HG03520 (cell line): ENCODE measurements at regions not wholly inside any gene's neighbourhood (a gene's known extent, or its start where the extent isn't known, plus 50 kb on each side); places are given as distances from the start of the nearest gene placed in this dataset.
A peak's percentile ranks its signal among the peaks of the same experiment; 100 is the strongest.
"Not testable (repeated sequence)": the region's sequence is repeated elsewhere in the genome, so short reads cannot be mapped to it uniquely, and the experiment has no call there.

ENCODE experiments used
- ATAC-seq: cut with Tn5 transposase; IDR thresholded peaks from one replicate; pipeline ENCODE4 v1.9.1; 2021; ENCODE audit warnings: mild to moderate bottlenecking, moderate library complexity; ENCODE audit not compliant: unreplicated experiment

DNA sequence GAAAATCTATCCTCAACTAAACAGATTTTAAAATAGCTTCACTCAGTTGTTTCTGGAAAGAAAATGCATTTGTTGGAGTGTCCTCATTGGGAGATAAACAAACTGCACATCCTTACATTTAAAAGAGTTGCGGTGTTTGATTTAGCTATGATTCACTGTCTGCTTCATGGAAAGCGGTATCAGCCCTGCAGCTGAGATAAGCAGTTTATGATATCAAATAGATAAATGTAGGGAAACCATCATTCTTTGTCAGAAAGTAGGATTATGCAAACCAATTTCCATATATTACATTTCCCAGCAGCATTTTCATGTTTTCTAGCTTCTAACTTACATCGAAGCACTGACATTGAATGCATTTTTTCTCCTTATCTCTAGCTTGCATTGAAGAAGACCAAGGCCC is 698.9 kb downstream of the DIPK2A start:
- ATAC-seq = no peak

DNA sequence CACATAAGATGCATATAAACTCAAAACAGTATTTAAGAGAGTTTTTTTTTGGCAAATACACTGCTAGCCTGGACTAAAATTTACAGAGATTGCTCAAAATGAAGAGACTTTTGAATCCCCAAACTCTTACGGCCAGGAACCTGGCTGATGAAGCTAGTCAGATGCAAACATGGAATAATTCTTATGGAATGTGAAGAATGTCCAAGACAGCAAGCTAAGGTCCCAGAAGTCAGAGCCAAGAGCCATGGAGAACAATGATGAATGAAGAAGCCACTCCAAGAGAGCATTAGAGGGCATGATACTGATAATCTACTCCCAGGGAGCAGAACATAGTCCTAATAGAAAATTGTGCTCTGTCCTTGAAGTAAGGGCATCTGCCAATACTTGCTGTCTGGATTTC is 705.5 kb downstream of the DIPK2A start:
- no peak for ATAC-seq

DNA sequence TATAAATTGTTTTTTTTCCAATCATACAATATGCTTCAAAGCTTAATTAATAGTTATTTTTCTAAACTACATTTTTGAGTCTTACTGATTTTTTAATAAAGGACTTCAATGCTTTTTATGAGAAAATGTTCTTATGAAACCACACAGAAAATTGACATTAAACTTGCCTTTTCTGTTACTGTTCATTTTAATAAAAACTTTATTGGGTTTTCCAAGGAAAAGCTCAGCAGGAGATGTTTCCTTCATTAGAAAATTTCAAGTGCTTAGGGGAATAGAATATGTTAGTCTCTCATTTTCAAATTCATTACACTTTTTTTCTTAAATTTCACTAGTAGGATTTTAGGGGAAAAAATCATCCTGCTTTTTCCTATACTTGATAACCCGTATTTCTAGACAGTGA is 711.4 kb downstream of the DIPK2A start:
- ATAC-seq = no peak

DNA sequence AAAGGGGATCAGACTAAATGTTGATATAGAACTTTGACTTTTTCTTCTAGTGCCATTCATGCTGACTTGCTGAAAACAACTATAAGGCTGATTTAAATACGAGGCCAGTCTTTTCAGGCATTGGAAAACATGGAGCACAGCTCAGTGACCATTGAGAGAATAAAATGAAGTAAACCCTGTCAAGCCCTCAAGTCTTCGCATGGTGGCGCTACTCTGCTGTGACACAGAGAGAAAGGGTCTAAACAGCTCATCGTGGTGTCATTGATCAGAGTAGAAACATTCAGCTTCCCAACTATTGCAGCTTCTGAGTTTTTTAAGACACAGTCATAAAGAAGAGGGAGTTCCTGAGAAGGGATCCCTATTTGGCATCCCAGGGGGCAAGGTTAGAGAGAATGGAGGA is 716.2 kb downstream of the DIPK2A start:
- no peak for ATAC-seq

DNA sequence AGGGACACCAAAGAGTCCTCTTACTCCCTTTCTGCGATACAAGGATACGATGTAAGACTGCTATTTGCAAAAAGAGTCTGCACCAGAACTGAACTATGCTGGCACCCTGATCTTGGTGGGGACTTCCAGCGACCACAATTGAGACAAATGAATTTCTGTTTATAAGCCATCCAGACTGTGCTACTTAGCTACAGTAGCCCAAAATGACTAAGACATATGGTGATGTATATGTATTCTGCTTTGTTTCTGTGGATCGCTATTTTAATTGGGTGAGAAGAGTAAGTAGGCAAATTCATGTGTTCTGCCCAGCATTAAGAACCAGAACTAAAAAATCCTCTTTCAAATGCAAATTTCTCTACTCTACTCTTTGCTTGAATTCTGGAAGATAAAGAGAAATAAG is 720.9 kb downstream of the DIPK2A start:
- ATAC-seq = no peak

DNA sequence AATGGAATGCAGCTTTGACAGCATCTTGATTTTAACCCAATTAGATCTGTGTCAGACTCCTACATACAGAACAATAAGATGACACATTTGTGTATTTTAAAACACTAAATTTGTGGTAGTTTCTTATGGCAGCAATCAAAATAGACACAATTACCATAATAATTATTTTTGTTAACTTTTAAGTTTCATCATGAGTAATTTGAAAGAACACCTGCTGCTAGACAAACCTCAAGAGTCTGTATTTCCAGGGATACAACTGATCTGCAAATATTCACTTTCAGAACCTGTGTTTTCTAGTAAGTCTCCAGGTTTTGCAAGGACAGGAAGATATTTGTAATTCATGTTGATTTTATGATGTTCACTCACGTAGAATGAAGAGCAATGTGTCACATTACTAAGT is 736.8 kb downstream of the DIPK2A start:
- ATAC-seq = no peak

DNA sequence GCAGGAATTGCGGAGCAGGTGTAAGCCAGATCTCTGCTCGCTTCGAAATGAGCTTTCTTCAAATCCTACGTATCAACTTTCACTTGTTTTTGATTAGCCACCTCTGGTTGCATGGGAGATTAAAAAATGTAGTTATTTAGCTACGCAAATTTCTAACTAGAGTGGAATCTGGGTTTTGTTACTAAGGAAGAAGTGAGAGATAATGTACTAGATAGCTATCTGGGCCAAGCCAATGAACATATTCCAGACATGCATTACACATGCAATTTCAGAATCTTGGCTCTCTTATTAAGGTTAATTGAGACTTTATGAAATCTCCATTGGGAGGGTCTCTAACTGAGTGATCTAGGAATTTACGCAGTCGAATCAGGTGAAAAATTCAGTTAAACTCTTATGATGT is 765.7 kb downstream of the DIPK2A start:
- ATAC-seq = no peak

DNA sequence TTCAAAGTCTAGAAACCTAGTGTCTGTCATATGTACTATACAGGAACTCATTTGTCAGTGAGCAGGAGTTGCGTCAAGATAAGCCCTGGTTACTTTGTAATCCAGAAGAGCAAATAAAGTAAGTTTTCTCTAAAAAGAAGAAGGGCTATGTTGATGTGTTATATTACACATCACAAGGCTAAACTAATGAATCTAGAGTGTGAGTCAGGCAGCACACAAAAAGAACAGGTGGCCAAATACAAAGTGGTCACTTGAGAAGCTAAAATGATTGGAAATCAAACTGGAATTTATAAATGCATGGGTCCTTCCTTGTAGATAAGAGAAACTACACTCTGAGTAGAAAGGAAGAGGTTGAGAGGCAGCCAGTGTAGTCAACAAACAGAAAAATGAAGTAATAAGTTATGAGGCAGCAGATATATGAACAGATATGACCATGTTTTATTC is 771.6 kb downstream of the DIPK2A start:
- ATAC-seq = no peak

DNA sequence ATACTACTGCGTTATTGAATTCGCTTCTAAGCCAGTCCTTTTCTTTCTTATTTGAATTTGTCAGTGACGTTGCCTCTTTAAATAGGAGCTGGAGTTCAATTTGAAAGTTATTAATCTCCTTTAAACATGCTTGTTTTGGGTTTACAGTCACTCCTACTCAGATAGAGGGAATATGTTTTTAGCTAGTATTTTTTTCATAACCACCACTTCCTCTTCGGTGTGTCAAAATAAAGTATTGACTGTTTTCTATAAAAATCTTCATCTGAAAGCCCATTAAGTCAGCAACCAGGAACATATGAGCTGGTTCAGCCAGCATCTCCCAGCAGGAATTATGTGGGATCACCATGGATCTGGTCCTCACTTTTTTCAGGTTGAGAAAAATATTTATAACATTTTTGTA is 772.9 kb downstream of the DIPK2A start:
- ATAC-seq = no peak

DNA sequence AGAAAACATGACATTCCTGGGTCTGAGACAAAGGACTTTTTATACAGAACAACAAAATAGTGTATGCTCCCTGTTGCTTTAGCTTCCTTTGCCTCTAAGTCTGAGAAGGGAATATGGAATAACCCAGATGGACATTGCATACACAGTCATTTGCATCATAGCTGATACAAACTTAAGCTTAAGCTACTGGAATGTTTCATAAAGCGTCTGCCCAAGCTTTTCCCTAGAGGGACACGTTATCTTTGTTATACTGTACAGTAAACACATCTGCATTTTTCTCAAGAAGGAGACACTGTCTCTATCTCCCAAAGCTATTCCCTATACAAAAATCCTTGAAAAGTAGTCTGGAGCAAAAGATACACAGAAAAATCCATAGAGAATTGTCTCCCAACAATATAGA is 775.0 kb downstream of the DIPK2A start:
- no peak for ATAC-seq

DNA sequence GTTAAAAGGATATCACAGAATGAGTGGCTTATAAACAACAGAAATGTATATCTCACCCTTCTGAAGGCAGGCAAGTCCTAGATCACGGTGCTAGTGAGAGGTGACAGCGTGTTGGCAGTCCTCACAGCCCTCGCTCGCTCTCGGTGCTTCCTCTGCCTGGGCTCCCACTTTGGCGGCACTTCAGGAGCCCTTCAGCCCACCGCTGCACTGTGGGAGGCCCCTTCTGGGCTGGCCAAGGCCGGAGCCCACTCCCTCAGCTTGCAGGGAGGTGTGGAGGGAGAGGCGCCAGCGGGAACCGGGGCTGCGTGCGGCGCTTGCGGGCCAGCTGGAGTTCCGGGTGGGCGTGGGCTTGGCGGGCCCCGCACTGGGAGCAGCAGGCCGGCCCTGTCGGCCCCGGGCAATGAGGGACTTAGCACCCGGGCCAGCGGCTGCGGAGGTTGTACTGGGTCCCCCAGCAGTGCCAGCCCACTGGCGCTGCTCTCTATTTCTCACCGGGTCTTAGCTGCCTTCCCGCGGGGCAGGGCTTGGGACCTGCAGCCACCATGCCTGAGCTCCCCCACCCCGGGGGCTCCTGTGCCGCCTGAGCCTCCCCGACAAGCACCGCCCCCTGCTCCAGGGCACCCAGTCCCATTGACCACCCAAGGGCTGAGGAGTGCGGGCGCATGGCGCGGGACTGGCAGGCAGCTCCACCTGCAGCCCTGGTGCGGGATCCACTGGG is 778.1 kb downstream of the DIPK2A start:
- ATAC-seq = not testable (repeated sequence)

DNA sequence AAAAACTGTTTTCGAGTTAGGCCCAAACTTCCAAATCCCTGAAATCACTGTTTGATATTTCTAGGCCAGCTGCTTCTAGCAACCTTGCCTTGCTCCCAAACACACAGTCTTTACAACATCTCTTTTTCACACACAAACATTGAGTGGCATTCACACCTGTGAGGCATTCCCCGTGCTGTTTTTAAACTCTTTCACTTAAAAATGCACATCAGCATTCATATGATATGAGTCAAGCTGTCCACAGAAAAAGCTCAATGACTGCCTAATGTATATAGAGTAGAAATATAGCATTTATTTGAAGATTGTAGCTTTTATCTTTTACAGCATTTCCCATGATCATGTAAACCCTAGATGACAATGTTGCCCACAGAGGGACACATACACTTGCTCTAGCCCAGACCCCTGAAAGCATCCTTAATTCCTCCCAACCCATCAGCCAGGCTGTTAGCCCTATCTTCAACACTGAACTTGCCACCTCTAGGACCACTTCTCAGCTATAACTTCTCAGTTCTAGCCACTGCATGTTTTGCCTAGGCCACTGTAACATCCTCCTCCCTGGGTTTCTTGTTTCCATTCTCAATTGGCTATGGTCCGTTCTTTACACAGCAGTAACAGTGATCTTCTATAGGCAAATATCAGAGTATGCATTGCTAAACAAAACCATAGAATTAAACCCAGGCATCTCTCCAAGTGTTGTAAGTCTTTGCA is 782.6 kb downstream of the DIPK2A start:
- ATAC-seq = no peak

DNA sequence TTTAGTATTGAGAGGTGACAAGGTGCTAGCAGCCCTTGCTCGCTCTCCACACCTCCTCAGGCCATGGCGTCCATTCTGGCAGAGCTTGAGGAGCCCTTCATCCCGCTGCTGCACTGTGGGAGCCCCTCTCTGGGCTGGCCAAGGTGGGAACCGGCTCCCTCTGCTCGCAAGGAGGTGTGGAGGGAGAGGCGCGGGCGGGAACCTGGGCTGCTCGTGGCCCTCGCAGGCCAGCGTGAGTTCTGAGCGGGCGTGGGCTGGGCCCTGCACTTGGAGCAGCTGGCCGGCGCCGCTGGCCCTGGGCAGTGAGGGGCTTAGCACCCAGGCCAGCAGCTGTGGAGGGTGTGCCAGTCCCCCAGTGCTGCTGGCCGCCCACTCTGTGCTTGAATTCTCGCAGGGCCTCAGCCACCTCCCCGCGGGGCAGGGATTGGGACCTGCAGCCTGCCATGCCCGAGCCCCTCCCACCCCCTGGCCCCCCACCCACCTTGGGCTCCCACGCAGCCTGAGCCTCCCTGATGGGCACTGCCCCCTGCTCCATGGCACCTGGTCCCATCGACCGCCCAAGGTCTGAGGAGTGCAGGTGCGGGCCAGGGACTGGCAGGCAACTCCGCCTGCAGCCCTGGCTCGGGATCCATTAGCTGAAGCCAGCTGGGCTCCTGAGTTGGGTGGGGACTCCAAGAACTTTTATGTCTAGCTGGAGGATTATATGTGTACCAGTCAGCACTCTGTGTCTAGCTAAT is 785.2 kb downstream of the DIPK2A start:
- no peak for ATAC-seq

DNA sequence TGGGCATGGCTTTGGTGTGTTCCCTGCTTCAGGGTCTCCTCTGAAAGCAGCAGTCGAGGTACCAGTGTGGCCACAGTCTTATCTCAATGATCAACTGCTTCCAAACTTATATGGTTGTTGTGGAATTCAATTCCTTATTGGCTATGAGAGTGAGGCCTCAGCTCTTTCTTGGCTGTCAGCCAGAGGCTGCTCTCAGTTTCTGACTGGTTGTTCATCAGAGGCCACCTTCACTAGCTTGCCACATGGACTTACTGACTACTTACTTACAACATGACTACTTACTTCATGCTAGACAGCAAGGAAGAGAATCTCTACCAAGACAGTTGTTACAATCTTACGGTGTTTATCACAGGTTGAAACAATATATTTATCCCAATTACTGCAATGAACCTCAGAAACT is 789.2 kb downstream of the DIPK2A start:
- no peak for ATAC-seq

DNA sequence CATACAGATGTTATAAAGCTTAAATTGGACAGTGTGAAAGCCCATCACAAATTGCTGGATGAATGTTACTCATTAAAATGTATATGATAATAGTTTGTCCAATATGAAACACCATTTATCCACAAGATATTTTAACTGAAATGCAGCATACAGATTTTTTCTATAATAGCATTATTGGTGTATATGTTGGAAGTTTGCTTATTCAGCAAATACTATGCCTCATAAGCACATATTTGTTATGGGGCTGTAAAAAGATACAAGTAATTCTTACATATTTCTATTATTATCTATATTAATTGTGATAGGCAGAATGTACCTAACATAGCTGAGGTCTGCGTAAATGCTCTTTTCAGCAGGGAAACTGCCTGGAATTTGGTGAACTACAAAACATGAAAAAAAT is 790.5 kb downstream of the DIPK2A start:
- ATAC-seq = no peak

DNA sequence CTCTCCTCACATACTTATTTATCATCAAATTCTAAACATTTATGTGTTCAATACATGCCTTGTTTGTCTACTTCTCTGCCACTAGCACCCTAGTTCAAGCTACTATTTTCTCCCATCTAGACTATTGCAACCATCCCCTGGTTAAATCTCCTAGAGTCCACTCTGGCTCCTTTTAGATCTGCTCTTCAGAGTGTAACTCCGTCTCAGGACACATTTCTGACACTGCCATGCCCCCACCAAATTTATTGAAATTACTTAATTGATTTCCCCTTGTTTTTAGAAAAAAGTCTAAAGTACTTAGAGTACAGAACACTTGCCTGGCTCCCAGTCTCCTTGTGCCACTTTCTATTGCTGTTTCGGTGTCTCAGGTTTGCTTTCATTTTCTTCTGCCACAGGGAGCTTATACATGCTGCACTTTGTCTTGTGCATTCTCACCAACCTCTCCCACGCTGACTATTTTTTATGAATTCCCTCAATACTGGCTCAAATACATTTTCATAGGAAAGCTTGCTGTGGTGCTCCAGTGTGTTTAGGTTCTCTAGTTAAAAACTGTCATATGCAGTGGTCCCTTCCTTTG is 792.3 kb downstream of the DIPK2A start:
- peak; percentile 94 for ATAC-seq

DNA sequence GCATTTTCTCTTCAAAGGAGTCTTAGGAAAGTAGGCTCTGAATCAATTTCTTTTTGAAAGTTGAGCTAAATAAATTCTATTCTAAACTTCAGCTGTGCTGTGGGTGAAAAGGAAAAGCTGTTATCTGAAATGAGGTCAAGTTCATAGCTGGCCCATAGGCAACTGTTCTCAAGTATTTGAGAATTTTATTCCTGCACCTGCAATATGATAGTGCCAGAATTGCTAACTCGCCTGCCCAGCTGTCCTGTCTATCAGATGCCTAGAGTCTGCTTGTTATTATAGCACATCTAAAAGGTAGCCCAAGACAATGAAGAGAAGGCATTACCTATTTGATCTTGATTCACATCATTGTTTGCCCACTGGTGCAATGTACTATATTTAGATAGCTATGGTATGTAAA is 798.7 kb downstream of the DIPK2A start:
- ATAC-seq = no peak

DNA sequence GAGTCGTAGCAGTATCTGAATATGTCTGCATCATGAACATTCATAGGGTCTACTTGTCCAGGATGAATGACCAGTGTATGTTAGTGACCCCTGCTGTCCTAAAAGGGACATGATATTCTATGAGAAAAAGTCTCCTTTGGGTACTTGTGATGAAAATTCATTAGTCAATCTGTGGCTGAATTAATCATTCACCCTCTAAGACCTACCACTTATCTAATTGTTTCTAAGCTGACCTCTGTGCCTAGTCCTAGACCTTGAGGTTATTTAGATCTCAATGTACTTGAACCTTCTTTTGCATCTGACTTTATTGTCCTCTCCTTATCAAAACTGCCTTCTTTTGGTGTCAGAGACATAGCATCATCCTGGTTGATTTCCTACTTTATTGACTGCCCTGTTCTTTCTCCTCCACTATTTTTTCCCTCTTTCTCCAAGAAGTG is 799.3 kb downstream of the DIPK2A start:
- peak; percentile 59 for ATAC-seq

DNA sequence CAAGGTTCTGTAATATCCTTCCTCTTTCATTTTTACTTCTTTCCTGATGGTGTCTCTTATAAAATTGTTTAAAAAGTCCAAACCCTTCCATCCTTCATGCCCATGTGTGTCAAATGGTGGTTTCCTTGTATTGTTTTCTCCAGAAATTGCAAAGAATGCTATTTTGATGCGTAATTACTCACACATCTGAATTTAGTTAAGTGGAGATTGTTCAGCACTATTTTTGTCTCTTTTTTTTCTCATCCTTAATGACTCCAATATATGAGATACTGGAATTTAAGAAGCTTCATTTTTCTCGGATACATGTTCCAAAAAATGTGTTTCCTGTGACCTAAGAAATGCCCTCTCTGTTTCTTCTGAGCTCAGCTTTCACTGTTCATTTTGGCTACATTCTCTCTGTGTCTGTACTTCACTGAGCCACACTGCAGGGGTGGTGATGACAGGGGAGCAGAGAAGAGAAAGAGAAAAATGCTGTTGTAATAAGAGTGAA is 799.8 kb downstream of the DIPK2A start:
- ATAC-seq = no peak

DNA sequence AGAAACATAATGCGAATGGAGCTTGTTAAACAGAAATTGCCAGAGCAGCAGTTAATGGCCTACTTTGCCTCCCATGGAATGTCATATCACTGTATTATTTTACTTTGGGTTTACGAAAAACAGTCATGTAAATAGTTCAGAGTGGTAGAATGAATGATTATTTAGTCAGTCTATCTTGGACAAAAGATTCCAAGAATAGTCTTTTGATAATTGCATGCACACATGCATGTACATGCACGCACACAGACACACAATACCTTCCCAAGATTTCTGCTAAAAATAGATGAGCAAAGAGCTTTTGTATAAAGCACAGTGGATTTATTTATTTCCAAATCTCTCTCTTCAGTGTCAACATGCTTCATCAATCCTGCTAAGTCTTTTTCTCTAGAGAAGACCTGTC is 800.7 kb downstream of the DIPK2A start:
- no peak for ATAC-seq

DNA sequence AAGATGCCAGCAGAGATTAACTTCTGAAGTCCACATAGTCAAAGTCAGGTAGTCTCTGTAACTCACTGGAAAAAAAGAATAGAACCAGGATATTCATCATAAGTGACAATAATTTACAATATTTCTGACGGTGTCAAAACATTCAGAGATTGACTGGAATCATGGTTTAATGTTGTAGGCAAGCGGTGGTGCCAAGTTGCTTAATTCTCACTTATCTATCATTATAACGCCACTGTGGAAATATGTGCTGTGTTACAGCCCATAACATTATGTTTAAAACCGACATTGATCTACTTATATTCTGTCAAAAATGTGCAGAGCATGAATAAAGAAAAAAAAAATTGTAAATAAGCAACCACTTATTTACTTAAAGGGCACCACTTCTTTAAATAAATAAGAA is 801.7 kb downstream of the DIPK2A start:
- no peak for ATAC-seq
